K562 (cell line): ENCODE measurements at regions not wholly inside any gene's neighbourhood (a gene's known extent, or its start where the extent isn't known, plus 50 kb on each side); places are given as distances from the start of the nearest gene placed in this dataset.

Experiments used
- ATAC-seq: fragments of 200-7000 bp; cut with Tn5 transposase; 3 replicates; pipeline ENCODE4 v1.9.1; 2020; ENCODE audit warnings: moderate library complexity
- BruUV-seq: library from RNA; stranded (reverse); fragments of 400-500 nt; replicated peaks from 2 replicates; lab custom pipeline; 2021; lab: Mats Ljungman, UMichigan
- CTCF ChIA-PET: fragments of 300-600 bp; formaldehyde crosslinking; extraction: SDS; loops from one replicate; lab custom pipeline; 2021; ENCODE audit warnings: low intra/inter-chr PET ratio; lab: Yijun Ruan, JAX
- POLR2A ChIA-PET: fragments of 300-600, 350-650 bp; sonication (Branson Sonifier 250); formaldehyde crosslinking; extraction: SDS; loops from one replicate; lab custom pipeline; 2021; ENCODE audit warnings: antibody characterized with exemption, inconsistent platforms; lab: Yijun Ruan, JAX
- DNase-seq, 4 experiments: peaks; one replicate each; pipeline versions ENCODE4 v3.0.0 to v3.0.0-alpha.2; 2011 to 2018; ENCODE audit warnings: low spot score in 3 of 4, mixed read lengths in 3 of 4; ENCODE audit errors: extremely low read depth in 1 of 4
- FAIRE-seq: peaks from 2 replicates; lab custom pipeline; 2011; peaks lifted over from hg19 to GRCh38; lab: Jason Lieb, UNC
- H2AFZ ChIP-seq: 2 replicates; pipeline ENCODE4 v1.6.0; 2011; ENCODE audit warnings: low read depth, low read length, control low read depth, inconsistent platforms
- H3K27ac ChIP-seq: fragments of 200-600 bp; 3 replicates; pipeline ENCODE4 v1.8.0; 2011; ENCODE audit warnings: low read depth, mild to moderate bottlenecking, control low read depth, inconsistent platforms, low read length, moderate library complexity, mixed read lengths; ENCODE audit errors: extremely low read depth
- H3K27me3 ChIP-seq, 2 experiments: fragments of 300-600 bp in 1 of 2; 2 replicates in 1 of 2; 3 replicates in 1 of 2; pipeline versions ENCODE4 v1.6.0 to v1.8.0; 2011; ENCODE audit warnings: inconsistent platforms in 2 of 2, low read length in 2 of 2, mild to moderate bottlenecking in 1 of 2, mixed read lengths in 1 of 2, moderate library complexity in 1 of 2; ENCODE audit not compliant: control insufficient read depth in 2 of 2, insufficient read depth in 2 of 2
- H3K36me3 ChIP-seq: fragments of 300-600 bp; 3 replicates; pipeline ENCODE4 v1.8.0; 2011; ENCODE audit warnings: mild to moderate bottlenecking, low read length, inconsistent platforms; ENCODE audit not compliant: control insufficient read depth, insufficient read depth
- H3K4me1 ChIP-seq, 2 experiments: fragments of 200-600 bp in 1 of 2; replicated peaks in 1 of 2; 2 replicates in 1 of 2; 3 replicates in 1 of 2; pipeline versions ENCODE4 v1.5.1 to v1.8.0; 2011; ENCODE audit warnings: inconsistent platforms in 2 of 2, low read length in 2 of 2, mild to moderate bottlenecking in 1 of 2, mixed read lengths in 1 of 2, moderate library complexity in 1 of 2; ENCODE audit not compliant: control insufficient read depth in 2 of 2, insufficient read depth in 2 of 2
- H3K4me2 ChIP-seq: 2 replicates; pipeline ENCODE4 v1.6.1; 2011; ENCODE audit warnings: low read length, control low read depth, inconsistent platforms, mixed read lengths; ENCODE audit not compliant: insufficient read depth
- H3K4me3 ChIP-seq: fragments of 200-600 bp; sonication (generic), shearing (Covaris generic); 2 replicates; pipeline ENCODE4 v1.5.1; 2016; ENCODE audit warnings: control low read depth, inconsistent platforms
- H3K79me2 ChIP-seq: fragments of 200-600 bp; 3 replicates; pipeline ENCODE4 v1.8.0; 2011; ENCODE audit warnings: low read length, inconsistent platforms; ENCODE audit not compliant: control insufficient read depth, insufficient read depth
- H3K9ac ChIP-seq, 2 experiments: 2 replicates each; pipeline versions ENCODE4 v1.6.0 to v1.6.1; 2011; ENCODE audit warnings: low read depth in 2 of 2, low read length in 2 of 2, control low read depth in 1 of 2, inconsistent platforms in 1 of 2, mild to moderate bottlenecking in 1 of 2, mixed read lengths in 1 of 2; ENCODE audit not compliant: insufficient read depth in 1 of 2
- H3K9me1 ChIP-seq: one replicate; pipeline ENCODE4 v1.6.0; 2011; ENCODE audit warnings: inconsistent platforms, mild to moderate bottlenecking, low read length, moderate library complexity; ENCODE audit not compliant: control insufficient read depth, insufficient read depth
- H3K9me3 ChIP-seq: replicated peaks from 2 replicates; pipeline ENCODE4 v1.5.1; 2011; ENCODE audit warnings: low read depth, low read length, inconsistent platforms; ENCODE audit not compliant: control insufficient read depth, insufficient read depth
- H4K20me1 ChIP-seq: replicated peaks from 2 replicates; pipeline ENCODE4 v1.6.1; 2011; ENCODE audit warnings: low read length, inconsistent platforms, mixed read lengths; ENCODE audit not compliant: control insufficient read depth, insufficient read depth
- BRD4 ChIP-seq: fragments of 200-600 bp; sonication (generic); IDR thresholded peaks from 2 replicates; pipeline ENCODE4 v1.6.1; 2017; ENCODE audit warnings: inconsistent platforms
- CCAR2 ChIP-seq: fragments of 200-400 bp; formaldehyde crosslinking; IDR thresholded peaks from 2 replicates; pipeline ENCODE4 v1.6.1; 2017; ENCODE audit warnings: mild to moderate bottlenecking, low read depth, low read length
- CEBPB ChIP-seq: fragments of 450-650 bp; IDR thresholded peaks from 2 replicates; pipeline ENCODE4 v1.6.1; 2016; ENCODE audit warnings: missing genetic modification characterization, missing compliant biosample characterization
- NFATC3 ChIP-seq: fragments of 450-650 bp; IDR thresholded peaks from 2 replicates; pipeline ENCODE4 v1.6.1; 2017; ENCODE audit warnings: mild to moderate bottlenecking
- NKRF ChIP-seq: fragments of 450-650 bp; IDR thresholded peaks from 2 replicates; pipeline ENCODE4 v1.6.1; 2016; ENCODE audit warnings: borderline replicate concordance
- NR2C1 ChIP-seq, 2 experiments: fragments of 450-650 bp; IDR thresholded peaks; 2 replicates each; pipeline ENCODE4 v1.6.1; 2017; ENCODE audit warnings: mild to moderate bottlenecking in 2 of 2, antibody characterized with exemption in 1 of 2, inconsistent platforms in 1 of 2, missing compliant biosample characterization in 1 of 2, missing genetic modification characterization in 1 of 2
- PATZ1 ChIP-seq: fragments of 250-450 bp; sonication (Bioruptor Pico); IDR thresholded peaks from 2 replicates; pipeline ENCODE4 v1.5.0; 2020; ENCODE audit warnings: mild to moderate bottlenecking, borderline replicate concordance
- RBFOX2 ChIP-seq: fragments of 200-400 bp; formaldehyde crosslinking; IDR thresholded peaks from 2 replicates; pipeline ENCODE4 v1.6.1; 2017; ENCODE audit warnings: low read depth, mild to moderate bottlenecking, low read length, moderate library complexity
- ZNF124 ChIP-seq: sonication (generic); formaldehyde crosslinking; IDR thresholded peaks from 2 replicates; pipeline ENCODE4 v1.8.1; 2022; ENCODE audit warnings: missing genetic modification reagents
- ZNF347 ChIP-seq: fragments of 450-650 bp; formaldehyde crosslinking; IDR thresholded peaks from 2 replicates; pipeline ENCODE4 v1.4.0; 2020; ENCODE audit warnings: low read depth, mild to moderate bottlenecking, moderate library complexity
- ZNF408 ChIP-seq: fragments of 250-450 bp; sonication (Bioruptor Pico); IDR thresholded peaks from 2 replicates; pipeline ENCODE4 v1.4.0; 2020; ENCODE audit warnings: low read depth, mild to moderate bottlenecking, moderate library complexity
- WGBS: fragments of 100-300 bp; shearing (Covaris generic); methylation state at CpG from one replicate; pipeline ENCODE4 v1.1.6; 2016; ENCODE audit warnings: low coverage, mixed read lengths; ENCODE audit not compliant: insufficient coverage; ENCODE audit errors: missing lambda C conversion rate; 5-methylcytosine and 5-hydroxymethylcytosine counted together
- in situ Hi-C: fragments of 300-500 bp; cut with MboI; formaldehyde crosslinking; loops from 4 replicates; pipeline ENCODE4 v1.15.0; 2018; ENCODE audit warnings: inconsistent platforms, mixed read lengths
- intact Hi-C: fragments of 100-400 bp; cut with micrococcal nuclease; formaldehyde crosslinking; loops from 2 replicates; pipeline ENCODE4 v1.14.2; 2022

DNA sequence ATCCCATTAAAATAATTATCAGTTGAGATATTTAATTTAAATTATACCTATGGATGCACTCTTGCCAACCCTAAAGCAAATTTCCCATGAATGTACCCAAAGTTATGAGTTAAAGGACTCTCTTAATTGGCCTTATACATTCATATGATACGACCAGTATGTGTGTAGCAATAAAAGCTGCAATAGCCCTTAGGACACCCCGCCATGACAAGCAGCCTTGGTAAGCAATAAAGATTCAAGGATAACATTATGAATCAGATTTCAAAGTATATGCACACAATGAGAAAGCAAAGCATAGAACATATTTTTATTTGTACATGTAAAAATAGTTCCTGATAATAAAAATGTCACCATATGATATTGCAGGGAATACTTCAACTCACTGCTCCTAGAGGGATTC, 1699.3 kb upstream of the CDH9 start:
- no peaks in the 10 kb centered on the region for H3K9me3 ChIP-seq
- in situ Hi-C loops (no loop called here), intact Hi-C loops (no loop called here)
- FAIRE-seq, result peak; percentile 15
- WGBS, result 9% methylated on average over 2 of the region's 2 CpGs
- CTCF ChIA-PET, result no interaction called here
- H3K4me3 ChIP-seq, result no peak overlapping the region
- BruUV-seq, result no TSS peak
- no peaks in the 10 kb centered on the region for H4K20me1 ChIP-seq
- ATAC-seq, result no peak
- no peaks in the 10 kb centered on the region for H3K9me1 ChIP-seq
- no peak overlapping the region for H3K27ac ChIP-seq
- DNase-seq, result no peak
- no peak overlapping the region for H3K9ac ChIP-seq
- H2AFZ ChIP-seq, result no peak overlapping the region
- H3K36me3 ChIP-seq, result no peaks in the 10 kb centered on the region
- H3K4me2 ChIP-seq, result no peak overlapping the region
- POLR2A ChIA-PET, result no interaction called here
- no peaks in the 10 kb centered on the region for H3K4me1 ChIP-seq
- H3K79me2 ChIP-seq, result no peaks in the 10 kb centered on the region
- TF ChIP-seq CEBPB (tag), result no peak
- no peak for TF ChIP-seq RBFOX2
- no peak for TF ChIP-seq BRD4
- TF ChIP-seq NFATC3, result no peak
- no peak for TF ChIP-seq NR2C1 (IDR thresholded peaks at IDR 0.05)
- TF ChIP-seq NR2C1 (tag; IDR thresholded peaks at IDR 0.05), result no peak
- no peak for TF ChIP-seq ZNF347 (CRISPR knock-in tag)
- TF ChIP-seq ZNF408 (CRISPR knock-in tag), result no peak
- no peak for TF ChIP-seq ZNF124 (CRISPR knock-in tag)
- TF ChIP-seq CCAR2, result no peak
- TF ChIP-seq PATZ1, result no peak
- TF ChIP-seq NKRF, result no peak
- H3K27me3 ChIP-seq, result no peaks in the 10 kb centered on the region
